ENCODE measurements at regions not wholly inside any gene's neighbourhood (a gene's known extent, or its start where the extent isn't known, plus 50 kb on each side); places are given as distances from the start of the nearest gene placed in this dataset.
"Not testable (repeated sequence)": the region's sequence is repeated elsewhere in the genome, so short reads cannot be mapped to it uniquely, and the experiment has no call there.

DNA sequence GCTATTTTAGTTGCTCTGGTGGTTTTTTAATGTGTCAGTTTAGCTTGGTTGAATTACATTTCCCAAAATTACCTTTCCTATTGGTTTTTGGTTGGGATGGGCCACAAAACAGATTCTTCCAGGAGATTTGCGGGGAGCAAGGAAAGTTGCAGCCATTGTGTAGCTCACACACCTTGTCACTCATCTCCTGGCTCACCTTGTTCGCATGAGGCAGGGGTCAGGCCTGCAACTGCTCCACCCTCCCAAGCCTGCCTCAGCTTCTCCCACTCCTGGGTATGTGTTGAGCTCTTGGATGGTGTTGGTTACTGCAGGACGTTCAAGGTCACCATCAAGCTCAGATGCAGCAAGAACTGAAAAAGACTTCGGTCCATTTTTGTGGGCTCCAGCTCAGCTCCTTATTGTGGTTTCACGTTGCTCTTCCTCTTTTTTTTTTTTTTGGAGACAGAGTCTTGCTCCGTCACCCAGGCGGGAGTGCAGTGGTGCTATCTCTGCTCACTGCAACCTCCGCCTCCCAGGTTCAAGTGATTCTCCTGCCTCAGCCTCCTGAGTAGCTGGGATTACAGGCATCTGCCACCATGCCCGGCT, 95.6 kb upstream of the METTL14 start:
- no peak for DNase-seq

DNA sequence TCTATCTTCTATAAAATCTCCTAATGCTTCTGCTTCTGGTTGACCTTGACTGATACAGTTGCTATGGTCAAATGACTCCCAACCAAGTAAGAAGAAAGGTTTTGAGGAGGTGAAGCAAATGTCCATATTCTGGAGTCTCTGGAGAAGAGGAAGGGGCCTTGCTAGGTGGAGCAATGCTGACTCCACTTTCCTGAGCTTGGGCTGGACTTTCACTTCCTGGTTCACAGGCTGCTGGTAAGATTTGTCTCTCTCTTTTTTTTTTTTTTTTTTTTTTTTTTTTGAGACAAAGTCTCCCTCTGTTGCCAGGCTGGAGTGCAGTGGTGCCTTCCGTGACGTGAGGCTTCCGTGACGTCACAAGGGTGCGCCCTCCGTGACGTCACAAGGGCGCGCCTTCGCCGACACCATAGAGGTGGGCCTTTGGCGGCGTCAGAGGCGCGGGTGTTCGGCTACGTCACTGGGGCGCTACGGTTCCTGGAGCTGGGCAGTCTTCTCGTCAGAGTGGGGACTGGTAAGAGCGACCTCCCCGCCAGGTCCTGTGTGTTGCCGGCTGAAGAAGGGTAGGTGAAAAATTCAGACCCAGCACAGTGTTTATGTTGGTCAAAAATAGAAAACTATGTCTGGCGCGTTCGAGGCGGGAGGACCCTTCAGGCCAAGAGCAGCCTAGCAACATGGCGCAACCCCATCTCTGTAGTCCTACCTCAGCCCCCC, 93.7 kb upstream of the METTL14 start:
- DNase-seq: peak; percentile 95

DNA sequence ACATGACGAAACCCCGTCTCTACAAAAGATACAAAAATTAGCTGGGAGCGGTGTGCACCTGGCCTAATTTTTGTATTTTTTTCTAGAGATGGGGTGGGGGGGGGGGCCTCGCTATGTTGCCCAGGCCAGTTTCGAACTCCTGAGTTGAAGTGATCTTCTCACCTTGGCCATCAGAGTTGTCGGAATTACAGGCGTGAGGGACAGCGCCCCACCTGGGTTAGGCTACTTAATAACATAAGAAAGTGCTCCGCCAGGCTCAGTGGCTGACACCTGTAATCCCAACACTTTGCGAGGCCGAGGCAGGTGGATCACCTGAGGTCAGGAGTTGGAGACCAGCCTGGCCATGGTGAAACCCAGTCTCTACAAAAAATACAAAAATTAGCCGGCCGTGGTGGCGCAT, 92.9 kb upstream of the METTL14 start:
- DNase-seq: not testable (repeated sequence)

DNA sequence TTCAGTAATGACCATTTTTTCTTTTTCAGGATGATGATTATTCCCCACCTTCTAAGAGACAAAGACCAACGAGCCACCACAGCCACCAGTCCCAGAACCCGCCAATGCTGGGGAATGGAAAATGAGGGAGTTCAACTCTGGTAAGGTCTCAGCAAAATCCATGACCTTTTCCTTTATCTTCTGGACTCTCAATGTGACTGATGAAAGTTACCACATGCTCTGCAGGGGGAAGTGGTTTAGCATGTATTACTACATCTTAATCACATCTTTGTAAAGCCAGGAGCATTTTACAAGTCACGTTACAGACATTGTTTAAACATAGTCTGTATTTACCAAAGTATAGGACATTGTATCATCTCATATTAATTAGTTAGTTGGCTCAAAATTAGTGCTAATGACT, 89.3 kb upstream of the METTL14 start:
- DNase-seq: not testable (repeated sequence)

DNA sequence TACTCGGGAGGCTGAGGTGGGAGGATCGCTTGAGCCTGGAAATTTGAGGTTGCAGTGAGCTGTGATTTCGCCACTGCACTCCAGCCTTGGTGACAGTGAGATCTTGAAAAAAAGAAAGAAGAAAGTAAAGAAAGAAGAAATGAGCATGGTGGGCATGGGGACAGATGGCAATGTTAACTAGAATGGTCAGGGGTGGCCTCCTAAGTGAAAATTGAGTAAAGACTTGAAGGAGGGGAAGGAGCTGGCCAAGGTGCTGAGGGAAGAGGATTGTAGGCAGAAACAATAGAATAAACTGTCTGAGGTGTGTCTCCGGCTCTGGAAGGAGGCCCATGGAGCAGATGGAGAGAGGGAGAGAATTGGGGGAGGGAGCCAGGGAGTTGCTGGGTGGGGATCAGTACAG, 60.1 kb upstream of the METTL14 start:
- DNase-seq: not testable (repeated sequence)

DNA sequence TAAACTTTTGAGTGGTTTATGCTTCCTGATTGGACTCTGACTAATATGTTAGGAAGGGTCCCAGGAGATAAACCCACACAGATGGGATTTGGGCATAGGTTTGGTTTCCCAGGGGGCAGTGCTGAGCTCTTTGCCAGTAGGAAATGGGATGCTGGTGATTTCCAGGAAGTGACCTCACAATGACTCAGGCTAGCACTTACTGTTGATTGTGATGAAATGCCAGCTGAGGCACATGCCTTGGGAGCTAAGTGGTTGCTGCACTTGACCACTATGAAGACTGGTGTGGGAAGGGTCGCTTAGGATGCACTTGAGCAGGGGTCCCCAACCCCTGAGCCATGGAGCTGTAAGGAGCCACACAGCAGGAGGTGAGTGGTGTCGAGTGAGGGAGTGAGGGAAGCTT, 55.5 kb upstream of the METTL14 start:
- not testable (repeated sequence) for DNase-seq

DNA sequence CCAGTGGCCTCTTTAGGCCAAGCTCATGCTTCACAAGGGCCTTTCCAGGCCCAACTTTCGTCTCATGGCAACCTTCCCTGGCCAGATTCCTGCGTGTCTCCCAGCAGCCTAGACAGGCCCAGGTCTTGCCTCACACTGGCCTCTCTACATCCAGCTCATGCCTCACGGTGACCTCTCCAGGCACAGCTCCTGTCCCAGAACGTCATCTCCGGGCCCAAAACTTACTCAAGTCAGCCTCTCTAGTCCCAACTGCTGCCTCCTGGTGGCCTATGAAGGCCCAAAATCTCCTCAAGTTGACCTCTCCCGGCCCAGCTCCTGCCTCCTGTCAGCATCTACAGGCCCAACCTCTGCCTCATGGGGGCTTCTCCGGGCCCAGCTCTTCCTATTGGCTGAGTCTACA, 54.3 kb upstream of the METTL14 start:
- DNase-seq: not testable (repeated sequence)

DNA sequence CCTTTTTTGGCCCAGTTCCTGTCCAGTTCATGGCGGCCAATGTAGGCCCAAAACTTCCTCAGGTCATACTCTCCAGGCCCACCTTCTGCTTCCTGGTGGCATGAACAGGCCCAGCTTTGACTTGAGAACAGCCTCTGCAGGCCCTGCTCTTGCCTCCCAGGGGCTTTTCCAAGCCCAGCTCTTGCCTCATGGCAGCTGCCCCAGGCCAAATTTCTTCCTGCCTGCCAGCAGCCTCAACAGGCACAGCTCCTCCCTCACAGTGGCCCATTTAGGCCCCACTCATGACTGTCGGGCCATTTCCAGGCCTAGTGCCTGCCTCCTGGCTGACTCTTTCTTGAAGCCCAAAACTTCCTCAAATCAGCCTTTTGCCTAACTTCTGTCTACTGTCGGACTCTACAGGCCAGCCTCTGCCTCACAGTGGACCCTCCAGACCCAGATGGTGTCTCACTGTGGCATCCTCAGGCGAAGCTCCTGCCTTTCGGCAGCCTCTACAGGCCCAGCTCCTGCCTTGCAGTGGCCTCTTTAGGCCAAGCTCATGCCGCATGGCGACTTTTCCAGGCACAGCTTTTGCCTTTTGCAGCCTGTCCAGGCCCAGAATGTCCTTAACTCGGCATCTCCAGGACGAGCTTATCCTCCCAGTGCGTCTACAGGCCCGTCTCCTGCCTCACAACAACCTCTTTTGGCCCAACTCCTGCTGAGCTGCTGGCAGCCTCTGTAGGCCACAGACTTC, 53.7 kb upstream of the METTL14 start:
- not testable (repeated sequence) for DNase-seq

DNA sequence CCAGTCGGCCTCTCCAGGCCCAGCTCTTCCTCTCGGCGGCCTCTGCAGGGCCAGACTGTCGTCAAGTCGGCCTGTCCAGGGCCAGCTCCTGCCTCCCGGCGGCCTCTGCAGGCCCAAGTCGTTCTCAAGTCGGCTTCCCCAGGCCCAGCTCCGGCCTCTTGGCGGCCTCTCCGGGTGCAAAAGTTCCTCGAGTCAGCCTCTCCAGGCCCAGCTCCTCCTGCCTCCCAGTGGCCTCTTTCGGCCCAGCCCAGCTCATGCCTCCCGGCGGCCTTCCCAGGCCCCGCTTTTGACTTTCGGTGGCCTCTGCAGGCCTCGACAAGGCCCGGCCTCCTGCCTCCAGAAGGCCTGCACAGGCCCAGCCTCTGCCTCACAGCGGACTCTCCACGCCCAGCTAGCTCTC, 51.7 kb upstream of the METTL14 start:
- not testable (repeated sequence) for DNase-seq

DNA sequence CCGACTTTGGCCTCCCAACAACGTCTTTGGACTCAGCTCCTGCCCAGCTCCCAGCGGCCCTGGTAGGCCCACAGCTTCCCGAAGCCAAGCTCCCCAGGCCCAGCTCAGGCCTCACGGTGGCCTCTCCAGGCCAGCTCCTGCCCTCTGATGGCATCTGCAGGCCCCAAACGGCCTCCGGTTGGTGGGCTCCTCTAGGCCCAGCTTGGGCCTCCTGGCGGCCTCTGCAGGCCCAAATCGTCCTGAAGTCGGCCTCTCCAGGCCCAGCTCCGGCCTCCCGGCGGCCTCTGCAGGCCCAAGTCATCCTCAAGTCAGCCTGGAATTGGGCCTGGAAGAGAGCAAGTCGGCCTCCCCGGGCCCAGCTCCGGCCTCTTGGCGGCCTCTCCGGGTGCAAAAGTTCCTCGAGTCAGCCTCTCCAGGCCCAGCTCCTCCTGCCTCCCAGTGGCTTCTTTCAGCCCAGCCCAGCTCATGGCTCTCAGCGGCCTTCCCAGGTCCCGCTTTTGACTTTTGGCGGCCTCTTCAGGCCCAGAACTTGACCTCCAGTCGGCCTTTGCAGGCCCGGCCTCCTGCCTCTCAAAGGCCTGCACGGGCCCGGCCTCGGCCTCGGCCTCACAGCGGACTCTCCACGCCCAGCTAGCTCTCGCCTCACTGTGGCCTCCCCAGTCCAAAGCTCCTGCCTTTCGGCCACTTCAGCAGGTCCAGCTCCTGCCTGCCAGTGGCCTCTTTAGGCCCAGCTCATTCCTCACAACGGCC, 50.9 kb upstream of the METTL14 start:
- DNase-seq: not testable (repeated sequence)
